ENCODE measurements at regions not wholly inside any gene's neighbourhood (a gene's known extent, or its start where the extent isn't known, plus 50 kb on each side); places are given as distances from the start of the nearest gene placed in this dataset.

DNA sequence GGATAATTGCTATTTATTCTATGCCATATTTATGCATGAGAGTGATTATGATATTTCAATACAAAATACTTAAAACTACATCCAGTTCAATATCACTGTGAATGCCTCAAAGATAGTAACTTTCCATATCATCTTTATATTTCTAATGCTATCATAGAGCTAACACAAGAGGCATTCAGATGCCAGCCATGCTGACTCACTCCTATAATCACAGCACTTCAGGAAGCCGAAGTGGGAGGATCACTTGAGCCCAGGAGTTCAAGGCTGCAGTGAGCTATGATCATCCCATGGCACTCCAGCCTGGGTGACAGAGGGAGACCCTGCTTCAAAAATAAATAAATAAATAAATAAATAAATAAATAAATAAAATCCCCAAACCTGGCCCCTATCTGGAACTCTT is 498.7 kb downstream of the EPHA3 start:
- H3K27ac ChIP-seq (ENCODE audit: insufficient read depth, low read depth, low read length), result no peak overlapping the region
- no peak overlapping the region for H2AFZ ChIP-seq (ENCODE audit: low read depth, low read length)
- DNase-seq (ENCODE audit: low read depth, low spot score) (no peak), FAIRE-seq (no peak)
- no peaks in the 10 kb centered on the region for H3K9me3 ChIP-seq (replicated peaks; ENCODE audit: control insufficient read depth, insufficient read depth, low read length)
- no peaks in the 10 kb centered on the region for H4K20me1 ChIP-seq (replicated peaks; ENCODE audit: control insufficient read depth, extremely low read depth, insufficient read depth, low read length)
- no peaks in the 10 kb centered on the region for H3K9me1 ChIP-seq (replicated peaks; ENCODE audit: control insufficient read depth, extremely low read depth, insufficient read depth, low read length)
- POLR2A ChIA-PET, result no interaction called here
- no TSS peak for BruUV-seq (replicated peaks)
- CTCF ChIA-PET, result no interaction called here
- H3K36me3 ChIP-seq (ENCODE audit: control insufficient read depth in 2 of 2, extremely low read depth in 1 of 2, insufficient read depth in 2 of 2, low read length in 2 of 2), result no peaks in the 10 kb centered on the region
- dilution Hi-C loops (cut with MboI; ENCODE audit: extremely low pct_ligation_motif_present, low sequenced_read_pairs) (no loop called here), intact Hi-C loops (cut with micrococcal nuclease) (no loop called here)
- no peak overlapping the region for H3K9ac ChIP-seq (replicated peaks; ENCODE audit: extremely low read depth, insufficient read depth, low read length)
- no peak overlapping the region for H3K4me3 ChIP-seq (replicated peaks in 1 of 3; ENCODE audit: insufficient read depth in 1 of 3, low read depth in 1 of 3, low read length in 3 of 3)
- H3K4me2 ChIP-seq (ENCODE audit: insufficient read depth, low read length), result no peak overlapping the region
- TF ChIP-seq FOS (IDR thresholded peaks at IDR 0.05; ENCODE audit: borderline replicate concordance, insufficient read depth, low read length), result no peak
- H3K4me1 ChIP-seq (ENCODE audit: control insufficient read depth, extremely low read depth, insufficient read depth, low read length), result no peaks in the 10 kb centered on the region
- no peaks in the 10 kb centered on the region for H3K79me2 ChIP-seq (ENCODE audit: control insufficient read depth, insufficient read depth, low read length)
- no peaks in the 10 kb centered on the region for H3K27me3 ChIP-seq (ENCODE audit: control insufficient read depth in 2 of 2, insufficient read depth in 2 of 2, low read length in 2 of 2)

DNA sequence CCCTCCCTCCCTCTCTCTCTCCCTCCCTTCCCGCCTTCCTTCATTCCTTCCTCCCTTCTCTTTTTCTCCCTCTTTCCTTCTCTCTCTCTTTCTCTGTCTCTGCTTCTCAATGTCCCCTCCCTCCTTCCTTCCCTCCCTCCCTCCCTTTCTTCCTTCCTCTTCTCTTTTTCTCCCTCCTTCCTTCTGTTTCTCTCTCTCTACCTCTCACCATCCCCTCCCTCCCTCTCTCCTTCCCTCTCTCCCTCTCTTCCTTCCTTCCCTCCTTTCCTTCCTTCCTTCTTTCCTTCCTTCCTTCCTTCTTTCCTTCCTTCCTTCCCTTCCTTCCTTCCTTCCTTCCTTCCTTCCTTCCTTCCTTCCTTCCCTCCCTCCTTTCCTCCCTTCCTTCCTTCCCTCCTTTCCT is 504.6 kb downstream of the EPHA3 start:
- H3K27me3 ChIP-seq (ENCODE audit: control insufficient read depth in 2 of 2, insufficient read depth in 2 of 2, low read length in 2 of 2), result no peaks in the 10 kb centered on the region
- no peak for FAIRE-seq
- H3K9me3 ChIP-seq (replicated peaks; ENCODE audit: control insufficient read depth, insufficient read depth, low read length), result no peaks in the 10 kb centered on the region
- H3K4me1 ChIP-seq (ENCODE audit: control insufficient read depth, extremely low read depth, insufficient read depth, low read length), result no peaks in the 10 kb centered on the region
- BruUV-seq (replicated peaks), result no TSS peak
- dilution Hi-C loops (cut with MboI; ENCODE audit: extremely low pct_ligation_motif_present, low sequenced_read_pairs) (no loop called here), intact Hi-C loops (cut with micrococcal nuclease) (no loop called here)
- ChIA-PET CTCF (no interaction called here), POLR2A (no interaction called here)
- TF ChIP-seq JUN (IDR thresholded peaks at IDR 0.05; ENCODE audit: borderline replicate concordance, insufficient read depth, insufficient read length, low read depth) (no peak), EZH2 (IDR thresholded peaks at IDR 0.05; ENCODE audit: borderline replicate concordance, low read depth, low read length, severe bottlenecking) (no peak), POLR2AphosphoS5 (IDR thresholded peaks at IDR 0.05; ENCODE audit: insufficient read depth, low read depth, low read length) (no peak), FOS (IDR thresholded peaks at IDR 0.05; ENCODE audit: borderline replicate concordance, insufficient read depth, low read length) (no peak), GATA2 (IDR thresholded peaks at IDR 0.05; ENCODE audit: insufficient read depth, insufficient read length, low read depth, low read length) (no peak), MYC (IDR thresholded peaks at IDR 0.05; ENCODE audit: low read depth, low read length) (no peak), POLR2A (IDR thresholded peaks at IDR 0.05; ENCODE audit: low read depth, low read length) (no peak)
- TF ChIP-seq, protein P1, sequence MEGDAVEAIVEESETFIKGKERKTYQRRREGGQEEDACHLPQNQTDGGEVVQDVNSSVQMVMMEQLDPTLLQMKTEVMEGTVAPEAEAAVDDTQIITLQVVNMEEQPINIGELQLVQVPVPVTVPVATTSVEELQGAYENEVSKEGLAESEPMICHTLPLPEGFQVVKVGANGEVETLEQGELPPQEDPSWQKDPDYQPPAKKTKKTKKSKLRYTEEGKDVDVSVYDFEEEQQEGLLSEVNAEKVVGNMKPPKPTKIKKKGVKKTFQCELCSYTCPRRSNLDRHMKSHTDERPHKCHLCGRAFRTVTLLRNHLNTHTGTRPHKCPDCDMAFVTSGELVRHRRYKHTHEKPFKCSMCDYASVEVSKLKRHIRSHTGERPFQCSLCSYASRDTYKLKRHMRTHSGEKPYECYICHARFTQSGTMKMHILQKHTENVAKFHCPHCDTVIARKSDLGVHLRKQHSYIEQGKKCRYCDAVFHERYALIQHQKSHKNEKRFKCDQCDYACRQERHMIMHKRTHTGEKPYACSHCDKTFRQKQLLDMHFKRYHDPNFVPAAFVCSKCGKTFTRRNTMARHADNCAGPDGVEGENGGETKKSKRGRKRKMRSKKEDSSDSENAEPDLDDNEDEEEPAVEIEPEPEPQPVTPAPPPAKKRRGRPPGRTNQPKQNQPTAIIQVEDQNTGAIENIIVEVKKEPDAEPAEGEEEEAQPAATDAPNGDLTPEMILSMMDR (IDR thresholded peaks at IDR 0.05; ENCODE audit: extremely low read depth in 1 of 2, insufficient read depth in 1 of 2, low read depth in 1 of 2, low read length in 2 of 2), result no peak
- TF ChIP-seq, protein P2, sequence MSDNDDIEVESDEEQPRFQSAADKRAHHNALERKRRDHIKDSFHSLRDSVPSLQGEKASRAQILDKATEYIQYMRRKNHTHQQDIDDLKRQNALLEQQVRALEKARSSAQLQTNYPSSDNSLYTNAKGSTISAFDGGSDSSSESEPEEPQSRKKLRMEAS (IDR thresholded peaks at IDR 0.05; ENCODE audit: insufficient read depth, insufficient read length), result no peak
- no peaks in the 10 kb centered on the region for H3K36me3 ChIP-seq (ENCODE audit: control insufficient read depth in 2 of 2, extremely low read depth in 1 of 2, insufficient read depth in 2 of 2, low read length in 2 of 2)
- H3K27ac ChIP-seq (ENCODE audit: insufficient read depth, low read depth, low read length), result no peak overlapping the region
- no peaks in the 10 kb centered on the region for H3K79me2 ChIP-seq (ENCODE audit: control insufficient read depth, insufficient read depth, low read length)
- H4K20me1 ChIP-seq (replicated peaks; ENCODE audit: control insufficient read depth, extremely low read depth, insufficient read depth, low read length), result no peaks in the 10 kb centered on the region
- no peak for DNase-seq (ENCODE audit: low read depth, low spot score)
- no peak overlapping the region for H2AFZ ChIP-seq (ENCODE audit: low read depth, low read length)
- H3K4me2 ChIP-seq (ENCODE audit: insufficient read depth, low read length), result no peak overlapping the region
- H3K9me1 ChIP-seq (replicated peaks; ENCODE audit: control insufficient read depth, extremely low read depth, insufficient read depth, low read length), result no peaks in the 10 kb centered on the region
- H3K9ac ChIP-seq (replicated peaks; ENCODE audit: extremely low read depth, insufficient read depth, low read length), result no peak overlapping the region
- H3K4me3 ChIP-seq (replicated peaks in 1 of 3; ENCODE audit: insufficient read depth in 1 of 3, low read depth in 1 of 3, low read length in 3 of 3), result no peak overlapping the region

All from endothelial cell of umbilical vein (primary cell).